SU-DHL-6 (cell line): ENCODE measurements at regions not wholly inside any gene's neighbourhood (a gene's known extent, or its start where the extent isn't known, plus 50 kb on each side); places are given as distances from the start of the nearest gene placed in this dataset.

Experiments used
- H2AFZ ChIP-seq: fragments of 200-600 bp; sonication (generic); 2 replicates; pipeline ENCODE4 v1.6.1; 2014; ENCODE audit warnings: low read depth, mild to moderate bottlenecking, moderate library complexity, mixed read lengths, antibody characterized with exemption, low read length; ENCODE audit not compliant: severe bottlenecking
- H3F3A ChIP-seq: fragments of 200-600 bp; shearing (Covaris generic); 2 replicates; pipeline ENCODE4 v1.6.0; 2016; ENCODE audit warnings: antibody characterized with exemption, mild to moderate bottlenecking; ENCODE audit not compliant: insufficient read depth
- H3K27ac ChIP-seq: fragments of 200-600 bp; sonication (generic); 2 replicates; pipeline ENCODE4 v1.5.1; 2016; ENCODE audit warnings: low read depth, mild to moderate bottlenecking, low read length, moderate library complexity, mixed read lengths
- H3K27me3 ChIP-seq: fragments of 200-600 bp; sonication (generic), shearing (Covaris generic); 2 replicates; pipeline ENCODE4 v1.6.0; 2014; ENCODE audit warnings: mild to moderate bottlenecking, low read length
- H3K36me3 ChIP-seq: fragments of 200-600 bp; sonication (generic); 2 replicates; pipeline ENCODE4 v1.6.1; 2014; ENCODE audit warnings: mild to moderate bottlenecking, low read length, mixed read lengths
- H3K4me2 ChIP-seq: fragments of 300-600, 200-600 bp; shearing (Covaris generic), sonication (generic); 2 replicates; pipeline ENCODE4 v1.6.0; 2014; ENCODE audit warnings: low read length, low read depth, mild to moderate bottlenecking; ENCODE audit not compliant: poor library complexity, severe bottlenecking
- H3K4me3 ChIP-seq: fragments of 200-600 bp; sonication (generic); 2 replicates; pipeline ENCODE4 v1.5.1; 2014; ENCODE audit warnings: antibody characterized with exemption, low read length, mild to moderate bottlenecking, mixed read lengths; ENCODE audit not compliant: insufficient read depth, poor library complexity, severe bottlenecking
- H3K79me2 ChIP-seq: fragments of 200-600 bp; sonication (generic); 2 replicates; pipeline ENCODE4 v1.6.1; 2014; ENCODE audit warnings: mild to moderate bottlenecking, low read length, moderate library complexity; ENCODE audit not compliant: insufficient read depth
- H3K9ac ChIP-seq: fragments of 200-600 bp; sonication (generic); 2 replicates; pipeline ENCODE4 v1.7.0; 2014; ENCODE audit warnings: mild to moderate bottlenecking, low read length
- H3K9me2 ChIP-seq: fragments of 200-600 bp; sonication (generic); replicated peaks from 2 replicates; pipeline ENCODE4 v1.6.1; 2014; ENCODE audit warnings: low read length; ENCODE audit not compliant: insufficient read depth
- H3K9me3 ChIP-seq: fragments of 200-600 bp; sonication (generic); 2 replicates; pipeline ENCODE4 v1.6.1; 2014; ENCODE audit warnings: low read length, mixed read lengths; ENCODE audit not compliant: insufficient read depth
- H4K20me1 ChIP-seq: fragments of 200-600 bp; sonication (generic); 2 replicates; pipeline ENCODE4 v1.6.1; 2014; ENCODE audit warnings: low read depth, mild to moderate bottlenecking, antibody characterized with exemption, low read length, moderate library complexity, mixed read lengths
- CTCF ChIP-seq: fragments of 200-600 bp; sonication (generic); IDR thresholded peaks from one replicate; pipeline ENCODE4 v1.5.1; 2017; ENCODE audit warnings: antibody characterized with exemption, mild to moderate bottlenecking, low read length, moderate library complexity; ENCODE audit not compliant: insufficient read depth, poor library complexity, severe bottlenecking
- EZH2phosphoT487 ChIP-seq: fragments of 200-600 bp; sonication (generic), shearing (Covaris generic); conservative IDR thresholded peaks from 2 replicates; pipeline ENCODE4 v1.6.1; 2018; ENCODE audit warnings: mild to moderate bottlenecking, antibody characterized with exemption, low read length, moderate library complexity, mixed read lengths

DNA sequence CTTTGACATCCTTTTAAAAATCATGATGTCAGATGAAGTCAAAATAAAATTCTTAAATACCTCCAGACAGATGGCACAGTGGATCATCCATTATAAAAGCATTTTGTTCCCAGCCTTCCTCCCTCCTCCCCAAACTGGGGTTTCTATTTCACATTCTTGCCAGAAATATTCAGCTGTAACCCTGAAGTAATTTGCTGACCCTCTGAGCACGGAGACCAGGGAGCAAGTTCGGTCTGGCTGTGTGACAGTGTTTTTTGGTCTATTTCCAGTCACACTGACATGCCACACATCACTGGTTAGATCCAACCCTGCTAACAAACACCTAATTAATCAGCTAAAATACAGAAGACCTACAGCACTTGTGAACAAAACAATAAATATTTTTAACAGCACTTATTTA is 126.2 kb upstream of the DMRT1 start:
- H4K20me1 ChIP-seq, result no peaks in the 10 kb centered on the region
- H3K4me2 ChIP-seq, result no peak overlapping the region
- H3K27ac ChIP-seq, result peak overlapping the region; percentile 4

GRCh38 chr9:715743-716400 is 125.6 kb upstream of the DMRT1 start:
- H3K4me3 ChIP-seq, result no peak overlapping the region
- no peak overlapping the region for H3K9ac ChIP-seq
- H2AFZ ChIP-seq, result no peak overlapping the region
- H3F3A ChIP-seq, result peaks cover 8% of the 10 kb centered on the region
- no peaks in the 10 kb centered on the region for H3K27me3 ChIP-seq
- no peaks in the 10 kb centered on the region for H3K9me2 ChIP-seq
- TF ChIP-seq EZH2phosphoT487 (no peak), CTCF (no peak)
- no peaks in the 10 kb centered on the region for H4K20me1 ChIP-seq
- no peak overlapping the region for H3K4me2 ChIP-seq
- peaks cover 67% of the 10 kb centered on the region for H3K79me2 ChIP-seq
- H3K27ac ChIP-seq, result peak overlapping the region; percentile 6; the same call in 1 of the 2 replicates
- H3K9me3 ChIP-seq, result no peaks in the 10 kb centered on the region
- H3K36me3 ChIP-seq, result peaks cover 3% of the 10 kb centered on the region; the same call in 1 of the 2 replicates

More for the DNA sequence above, 126.2 kb upstream of the DMRT1 start:
- Histone ChIP-seq H3K9ac (no peak overlapping the region), H2AFZ (no peak overlapping the region), H3K36me3 (peaks cover 8% of the 10 kb centered on the region; the same call in 1 of the 2 replicates), H3K27me3 (no peaks in the 10 kb centered on the region), H3K9me2 (no peaks in the 10 kb centered on the region), H3F3A (peaks cover 8% of the 10 kb centered on the region), H3K4me3 (no peak overlapping the region), H3K79me2 (peaks cover 64% of the 10 kb centered on the region), H3K9me3 (no peaks in the 10 kb centered on the region)
- TF ChIP-seq EZH2phosphoT487, result no peak
- TF ChIP-seq CTCF, result no peak

GRCh38 chr9:717722-718121 is 123.8 kb upstream of the DMRT1 start:
- H3K9me3 ChIP-seq, result no peaks in the 10 kb centered on the region
- no peak overlapping the region for H3K9ac ChIP-seq
- no peak overlapping the region for H3K27ac ChIP-seq
- H2AFZ ChIP-seq, result no peak overlapping the region
- no peaks in the 10 kb centered on the region for H3K27me3 ChIP-seq
- H3F3A ChIP-seq, result peaks cover 8% of the 10 kb centered on the region
- H3K36me3 ChIP-seq, result no peaks in the 10 kb centered on the region; the same call in 1 of the 2 replicates
- peaks cover 82% of the 10 kb centered on the region for H3K79me2 ChIP-seq
- H3K4me2 ChIP-seq, result no peak overlapping the region
- H3K9me2 ChIP-seq, result no peaks in the 10 kb centered on the region
- H4K20me1 ChIP-seq, result no peaks in the 10 kb centered on the region
- TF ChIP-seq EZH2phosphoT487, result no peak
- no peak overlapping the region for H3K4me3 ChIP-seq

- Histone ChIP-seq H3K79me2 (peaks cover 89% of the 10 kb centered on the region), H3K4me3 (no peak overlapping the region), H3F3A (peaks cover 3% of the 10 kb centered on the region; the same call in 1 of the 2 replicates), H3K9ac (no peak overlapping the region), H4K20me1 (no peaks in the 10 kb centered on the region), H3K9me2 (no peaks in the 10 kb centered on the region), H3K27ac (no peak overlapping the region), H3K4me2 (no peak overlapping the region), H3K27me3 (no peaks in the 10 kb centered on the region), H2AFZ (no peak overlapping the region), H3K9me3 (no peaks in the 10 kb centered on the region), H3K36me3 (no peaks in the 10 kb centered on the region; the same call in 1 of the 2 replicates)
- no peak for TF ChIP-seq EZH2phosphoT487
- TF ChIP-seq CTCF, result no peak
These were observed 121.1 kb upstream of the DMRT1 start for GRCh38 chr9:720239-720881.
